ENCODE measurements at regions not wholly inside any gene's neighbourhood (a gene's known extent, or its start where the extent isn't known, plus 50 kb on each side); places are given as distances from the start of the nearest gene placed in this dataset.

- H3K4me3 Mint-ChIP-seq: no peak overlapping the region
- no peak for ATAC-seq (replicated peaks in 1 of 2)
- H3K9me3 Mint-ChIP-seq: peaks cover 2 to 4% of the 10 kb centered on the region in 2 donors
These were observed 163.8 kb downstream of the CHST1 start for GRCh38 chr11:45501392-45502225.

GRCh38 chr11:45500451-45500850, 165.0 kb downstream of the CHST1 start:
- Mint-ChIP-seq H3K36me3 (ENCODE audit: insufficient read depth in 2 of 2) (peaks cover 0 to 2% of the 10 kb centered on the region in 2 donors), H3K4me1 (ENCODE audit: low read depth) (no peaks in the 10 kb centered on the region), H3K9me3 (peaks cover 2 to 4% of the 10 kb centered on the region in 2 donors), H3K27me3 (ENCODE audit: low read depth) (peaks cover 33% of the 10 kb centered on the region), H3K27ac (no peak overlapping the region), H3K4me3 (no peak overlapping the region)
- ATAC-seq (replicated peaks in 1 of 2) (no peak), DNase-seq (no peak)

More at GRCh38 chr11:45501392-45502225, 163.8 kb downstream of the CHST1 start:
- Mint-ChIP-seq H3K36me3 (ENCODE audit: insufficient read depth in 2 of 2) (peaks cover 0 to 2% of the 10 kb centered on the region in 2 donors), H3K27ac (no peak overlapping the region), H3K4me1 (ENCODE audit: low read depth) (no peaks in the 10 kb centered on the region), H3K27me3 (ENCODE audit: low read depth) (peaks cover 31% of the 10 kb centered on the region)
- DNase-seq: no peak

GRCh38 chr11:45494738-45495137, 170.7 kb downstream of the CHST1 start:
- Mint-ChIP-seq H3K4me1 (ENCODE audit: low read depth) (no peaks in the 10 kb centered on the region), H3K27me3 (ENCODE audit: low read depth) (peaks cover 27% of the 10 kb centered on the region)

GRCh38 chr11:45489281-45489905, 176.0 kb downstream of the CHST1 start:
- H3K27me3 Mint-ChIP-seq (ENCODE audit: low read depth): peaks cover 15% of the 10 kb centered on the region
- no peak overlapping the region for H3K4me3 Mint-ChIP-seq
- H3K4me1 Mint-ChIP-seq (ENCODE audit: low read depth): no peaks in the 10 kb centered on the region
- H3K36me3 Mint-ChIP-seq (ENCODE audit: insufficient read depth in 2 of 2): no peaks in the 10 kb centered on the region
- no peak overlapping the region for H3K27ac Mint-ChIP-seq
- DNase-seq (no peak), ATAC-seq (replicated peaks in 1 of 2) (no peak)
- H3K9me3 Mint-ChIP-seq: no peaks in the 10 kb centered on the region

More at GRCh38 chr11:45494738-45495137, 170.7 kb downstream of the CHST1 start:
- Mint-ChIP-seq H3K4me3 (no peak overlapping the region), H3K27ac (no peak overlapping the region), H3K36me3 (ENCODE audit: insufficient read depth in 2 of 2) (peaks cover 0 to 2% of the 10 kb centered on the region in 2 donors), H3K9me3 (peaks cover 2% of the 10 kb centered on the region in 2 donors)
- DNase-seq: no peak
- no peak for ATAC-seq (replicated peaks in 1 of 2)

- Mint-ChIP-seq H3K27me3 (ENCODE audit: low read depth) (peaks cover 27% of the 10 kb centered on the region), H3K27ac (no peak overlapping the region), H3K36me3 (ENCODE audit: insufficient read depth in 2 of 2) (no peaks in the 10 kb centered on the region), H3K4me1 (ENCODE audit: low read depth) (no peaks in the 10 kb centered on the region), H3K9me3 (no peaks in the 10 kb centered on the region), H3K4me3 (no peak overlapping the region)
- ATAC-seq (replicated peaks in 1 of 2) (no peak), DNase-seq (no peak)
These were observed 179.0 kb downstream of the CHST1 start for GRCh38 chr11:45486461-45486860.

GRCh38 chr11:45485070-45485707, 180.2 kb downstream of the CHST1 start:
- Mint-ChIP-seq H3K36me3 (ENCODE audit: insufficient read depth in 2 of 2) (no peaks in the 10 kb centered on the region), H3K27me3 (ENCODE audit: low read depth) (peaks cover 37% of the 10 kb centered on the region), H3K9me3 (no peaks in the 10 kb centered on the region), H3K4me3 (no peak overlapping the region), H3K27ac (no peak overlapping the region), H3K4me1 (ENCODE audit: low read depth) (no peaks in the 10 kb centered on the region)
- ATAC-seq (replicated peaks in 1 of 2) (no peak), DNase-seq (no peak)

- H3K9me3 Mint-ChIP-seq: no peaks in the 10 kb centered on the region
- no peak for DNase-seq
- no peak overlapping the region for H3K4me3 Mint-ChIP-seq
- peaks cover 39% of the 10 kb centered on the region for H3K27me3 Mint-ChIP-seq (ENCODE audit: low read depth)
- no peaks in the 10 kb centered on the region for H3K4me1 Mint-ChIP-seq (ENCODE audit: low read depth)
- ATAC-seq (replicated peaks in 1 of 2): no peak
- H3K27ac Mint-ChIP-seq: no peak overlapping the region
- H3K36me3 Mint-ChIP-seq (ENCODE audit: insufficient read depth in 2 of 2): no peaks in the 10 kb centered on the region
These were observed 181.0 kb downstream of the CHST1 start for GRCh38 chr11:45484326-45484883.

GRCh38 chr11:45483416-45483815, 182.0 kb downstream of the CHST1 start:
- no peak for ATAC-seq (replicated peaks in 1 of 2)
- no peak overlapping the region for H3K27ac Mint-ChIP-seq
- H3K27me3 Mint-ChIP-seq (ENCODE audit: low read depth): peaks cover 47% of the 10 kb centered on the region

GRCh38 chr11:45482331-45482730, 183.1 kb downstream of the CHST1 start:
- Mint-ChIP-seq H3K4me3 (no peak overlapping the region), H3K27me3 (ENCODE audit: low read depth) (peaks cover 51% of the 10 kb centered on the region), H3K9me3 (no peaks in the 10 kb centered on the region), H3K4me1 (ENCODE audit: low read depth) (no peaks in the 10 kb centered on the region), H3K27ac (no peak overlapping the region), H3K36me3 (ENCODE audit: insufficient read depth in 2 of 2) (no peaks in the 10 kb centered on the region)
- DNase-seq (no peak), ATAC-seq (replicated peaks in 1 of 2) (no peak)

More at GRCh38 chr11:45483416-45483815, 182.0 kb downstream of the CHST1 start:
- H3K4me3 Mint-ChIP-seq: no peak overlapping the region
- H3K4me1 Mint-ChIP-seq (ENCODE audit: low read depth): no peaks in the 10 kb centered on the region
- H3K36me3 Mint-ChIP-seq (ENCODE audit: insufficient read depth in 2 of 2): no peaks in the 10 kb centered on the region
- DNase-seq: no peak
- no peaks in the 10 kb centered on the region for H3K9me3 Mint-ChIP-seq

- Mint-ChIP-seq H3K27me3 (ENCODE audit: low read depth) (peaks cover 51% of the 10 kb centered on the region), H3K36me3 (ENCODE audit: insufficient read depth in 2 of 2) (no peaks in the 10 kb centered on the region), H3K4me1 (ENCODE audit: low read depth) (no peaks in the 10 kb centered on the region), H3K4me3 (no peak overlapping the region), H3K27ac (no peak overlapping the region), H3K9me3 (no peaks in the 10 kb centered on the region)
- DNase-seq (no peak), ATAC-seq (replicated peaks in 1 of 2) (no peak)
These were observed 184.4 kb downstream of the CHST1 start for GRCh38 chr11:45481026-45481425.

GRCh38 chr11:45477588-45477987, 187.8 kb downstream of the CHST1 start:
- no peaks in the 10 kb centered on the region for H3K36me3 Mint-ChIP-seq (ENCODE audit: insufficient read depth in 2 of 2)

GRCh38 chr11:45476126-45476525, 189.3 kb downstream of the CHST1 start:
- H3K27me3 Mint-ChIP-seq (ENCODE audit: low read depth): peaks cover 27% of the 10 kb centered on the region

More at GRCh38 chr11:45477588-45477987, 187.8 kb downstream of the CHST1 start:
- DNase-seq: no peak
- Mint-ChIP-seq H3K4me3 (no peak overlapping the region), H3K27ac (no peak overlapping the region), H3K9me3 (no peaks in the 10 kb centered on the region), H3K27me3 (ENCODE audit: low read depth) (peaks cover 41% of the 10 kb centered on the region), H3K4me1 (ENCODE audit: low read depth) (no peaks in the 10 kb centered on the region)
- no peak for ATAC-seq (replicated peaks in 1 of 2)

GRCh38 chr11:45475173-45475572, 189.0 kb upstream of the SYT13 start:
- DNase-seq (no peak), ATAC-seq (replicated peaks in 1 of 2) (no peak)
- H3K4me3 Mint-ChIP-seq: no peak overlapping the region
- H3K9me3 Mint-ChIP-seq: no peaks in the 10 kb centered on the region
- no peak overlapping the region for H3K27ac Mint-ChIP-seq
- no peaks in the 10 kb centered on the region for H3K36me3 Mint-ChIP-seq (ENCODE audit: insufficient read depth in 2 of 2)
- H3K4me1 Mint-ChIP-seq (ENCODE audit: low read depth): no peaks in the 10 kb centered on the region
- H3K27me3 Mint-ChIP-seq (ENCODE audit: low read depth): peaks cover 20% of the 10 kb centered on the region

More at GRCh38 chr11:45476126-45476525, 189.3 kb downstream of the CHST1 start:
- DNase-seq (no peak), ATAC-seq (replicated peaks in 1 of 2) (no peak)
- H3K36me3 Mint-ChIP-seq (ENCODE audit: insufficient read depth in 2 of 2): no peaks in the 10 kb centered on the region
- no peak overlapping the region for H3K4me3 Mint-ChIP-seq
- H3K9me3 Mint-ChIP-seq: no peaks in the 10 kb centered on the region
- H3K4me1 Mint-ChIP-seq (ENCODE audit: low read depth): no peaks in the 10 kb centered on the region
- H3K27ac Mint-ChIP-seq: no peak overlapping the region

Measured in activated T-cell treated with anti-CD3 and anti-CD28 coated beads, Interleukin-2, amount 50 U/mL, for 72 hours (primary cell).